HAP-1 (cell line): ENCODE measurements at regions not wholly inside any gene's neighbourhood (a gene's known extent, or its start where the extent isn't known, plus 50 kb on each side); places are given as distances from the start of the nearest gene placed in this dataset.
"Not testable (repeated sequence)": the region's sequence is repeated elsewhere in the genome, so short reads cannot be mapped to it uniquely, and the experiment has no call there.

Experiments
- DNase-seq, 2 experiments: peaks; one replicate each; pipeline ENCODE4 v3.0.0-alpha.2; 2016 to 2020; ENCODE audit warnings: low spot score in 2 of 2
- H3K27me3 ChIP-seq: fragments of 250-450 bp; sonication (Bioruptor Pico); 2 replicates; pipeline ENCODE4 v1.5.1; 2020; ENCODE audit warnings: low read depth, mild to moderate bottlenecking, moderate library complexity
- H3K36me3 ChIP-seq: fragments of 250-450 bp; sonication (Bioruptor Pico); replicated peaks from 2 replicates; pipeline ENCODE4 v1.5.1; 2020; ENCODE audit warnings: mild to moderate bottlenecking
- H3K4me1 ChIP-seq: fragments of 250-450 bp; sonication (Bioruptor Pico); 2 replicates; pipeline ENCODE4 v1.5.1; 2020; ENCODE audit warnings: mild to moderate bottlenecking
- H3K4me3 ChIP-seq: fragments of 250-450 bp; sonication (Bioruptor Pico); 2 replicates; pipeline ENCODE4 v1.5.1; 2020; ENCODE audit warnings: mild to moderate bottlenecking, moderate library complexity
- H3K9me3 ChIP-seq: fragments of 250-450 bp; sonication (Bioruptor Pico); 2 replicates; pipeline ENCODE4 v1.5.1; 2020; ENCODE audit warnings: mild to moderate bottlenecking, moderate library complexity
- in situ Hi-C: fragments of 300-500 bp; cut with MboI; formaldehyde crosslinking; loops from 3 replicates; pipeline ENCODE4 v1.14.3; 2020; ENCODE audit warnings: low sequenced_read_pairs, inconsistent platforms, mixed read lengths

DNA sequence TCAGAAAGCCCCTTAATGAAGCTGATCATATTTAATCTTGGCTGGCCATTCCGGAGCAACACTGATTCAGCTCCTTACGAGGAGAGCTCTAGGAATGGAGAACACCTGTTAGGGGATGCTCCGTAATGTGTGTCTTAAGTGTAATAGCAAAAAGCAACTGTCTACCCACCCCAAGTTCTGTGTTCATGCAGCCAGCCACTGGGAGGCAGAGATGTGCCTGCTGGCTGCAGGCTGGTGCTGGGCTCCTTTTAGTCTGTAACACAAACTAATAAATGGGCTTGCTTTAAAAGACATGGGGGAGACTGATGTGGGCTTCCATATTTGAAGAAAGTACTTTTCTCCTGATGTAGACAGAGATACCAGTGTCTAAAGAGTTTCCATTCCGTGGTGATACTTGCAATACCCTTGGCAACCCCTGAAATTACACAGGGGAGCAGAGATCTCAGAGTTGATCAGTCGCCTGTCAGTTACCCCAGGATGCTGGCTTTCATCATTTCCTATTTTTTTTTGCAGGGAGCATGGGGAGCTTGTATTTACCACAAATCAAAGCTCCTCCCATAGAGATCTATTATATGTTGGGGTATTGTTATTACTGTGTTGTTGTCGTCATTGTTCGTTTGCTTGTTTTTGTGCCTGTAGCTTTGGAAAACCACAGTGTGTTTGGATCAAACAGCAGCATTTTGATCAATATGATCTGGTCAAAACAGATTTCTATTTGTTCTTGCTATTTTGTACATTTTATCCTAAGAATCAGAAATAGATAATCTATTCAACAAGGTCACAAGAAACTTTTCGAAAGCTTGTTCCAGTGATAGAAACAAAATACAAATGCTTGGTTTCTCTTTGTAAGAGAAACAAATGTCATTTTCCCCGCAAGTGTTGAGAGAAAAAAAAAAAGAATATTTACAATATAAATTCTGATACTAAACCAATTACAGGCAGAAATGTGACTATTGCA lies 65.8 kb downstream of the MTX3 start:
- no peak for DNase-seq
- in situ Hi-C loops: no loop called here
- H3K9me3 ChIP-seq: no peaks in the 10 kb centered on the region
- H3K4me1 ChIP-seq: no peaks in the 10 kb centered on the region
- no peaks in the 10 kb centered on the region for H3K36me3 ChIP-seq
- no peak overlapping the region for H3K4me3 ChIP-seq
- H3K27me3 ChIP-seq: peaks cover 2% of the 10 kb centered on the region; the same call in 1 of the 2 replicates

DNA sequence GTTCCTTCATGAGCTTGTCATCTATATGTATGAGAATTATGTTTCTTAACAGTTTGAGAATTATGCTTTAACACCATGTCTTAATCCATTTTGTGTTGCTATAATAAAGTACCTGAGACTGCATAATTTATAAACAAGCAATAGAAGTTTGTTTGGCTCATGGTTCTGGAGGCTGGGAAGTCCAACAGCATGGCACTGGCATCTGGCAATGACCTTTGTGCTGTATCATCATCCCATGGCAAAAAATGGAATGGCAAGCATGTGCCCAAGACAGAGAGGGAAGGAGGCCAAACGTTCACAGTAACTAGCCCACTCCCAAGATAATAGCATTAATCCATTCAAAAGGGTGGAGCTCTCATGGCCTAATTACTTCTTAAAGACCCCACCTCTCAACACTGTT lies 67.6 kb downstream of the MTX3 start:
- in situ Hi-C loops: no loop called here

DNA sequence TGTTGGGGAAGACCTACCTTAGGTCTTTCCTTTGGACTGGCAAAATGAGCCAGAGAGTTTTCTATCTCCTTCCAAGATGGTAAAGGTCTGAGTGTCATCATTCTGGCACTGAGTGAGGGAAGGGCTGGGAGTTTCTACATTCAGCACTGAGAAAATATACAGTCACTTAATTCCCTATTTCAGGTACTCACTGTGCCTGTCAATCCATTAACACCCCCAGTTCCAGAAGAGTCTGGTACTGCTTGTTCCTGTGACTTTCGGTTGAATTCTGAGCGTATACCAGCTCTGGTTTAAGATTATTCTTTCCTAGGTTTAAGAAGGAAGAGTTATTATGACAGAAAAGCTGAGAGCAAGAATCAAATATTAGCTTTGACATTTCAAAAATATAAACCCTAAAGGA lies 68.4 kb downstream of the MTX3 start:
- H3K27me3 ChIP-seq: no peaks in the 10 kb centered on the region
- no peaks in the 10 kb centered on the region for H3K9me3 ChIP-seq
- H3K36me3 ChIP-seq: no peaks in the 10 kb centered on the region
- no peak overlapping the region for H3K4me3 ChIP-seq
- no peaks in the 10 kb centered on the region for H3K4me1 ChIP-seq
- in situ Hi-C loops: no loop called here
- DNase-seq: no peak

More for the DNA sequence above, 67.6 kb downstream of the MTX3 start:
- Histone ChIP-seq H3K4me1 (no peaks in the 10 kb centered on the region), H3K27me3 (no peaks in the 10 kb centered on the region), H3K9me3 (no peaks in the 10 kb centered on the region), H3K36me3 (no peaks in the 10 kb centered on the region), H3K4me3 (no peak overlapping the region)
- no peak for DNase-seq

- in situ Hi-C loops, DNase-seq, H3K9me3 ChIP-seq, H3K36me3 ChIP-seq, H3K4me3 ChIP-seq, H3K4me1 ChIP-seq, H3K27me3 ChIP-seq: not testable (repeated sequence)
Observed at GRCh38 chr5:79907452-79907851, 83.6 kb downstream of the MTX3 start.

DNA sequence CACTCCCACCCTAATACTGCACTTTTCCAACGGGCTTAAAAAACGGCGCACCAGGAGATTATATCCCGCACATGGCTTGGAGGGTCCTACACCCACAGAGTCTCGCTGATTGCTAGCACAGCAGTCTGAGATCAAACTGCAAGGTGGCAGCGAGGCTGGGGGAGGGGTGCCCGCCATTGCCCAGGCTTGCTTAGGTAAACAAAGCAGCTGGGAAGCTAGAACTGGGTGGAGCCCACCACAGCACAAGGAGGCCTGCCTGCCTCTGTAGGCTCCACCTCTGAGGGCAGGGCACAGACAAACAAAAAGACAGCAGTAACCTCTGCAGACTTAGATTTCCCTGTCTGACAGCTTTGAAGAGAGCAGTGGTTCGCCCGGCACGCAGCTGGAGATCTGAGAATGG lies 88.5 kb downstream of the MTX3 start:
- H3K9me3 ChIP-seq, H3K27me3 ChIP-seq, DNase-seq, in situ Hi-C loops, H3K36me3 ChIP-seq, H3K4me1 ChIP-seq, H3K4me3 ChIP-seq: not testable (repeated sequence)

- H3K4me3 ChIP-seq: no peak overlapping the region
- H3K9me3 ChIP-seq: no peaks in the 10 kb centered on the region
- in situ Hi-C loops: no loop called here
- no peaks in the 10 kb centered on the region for H3K27me3 ChIP-seq
- H3K4me1 ChIP-seq: no peaks in the 10 kb centered on the region
- no peak for DNase-seq
- H3K36me3 ChIP-seq: no peaks in the 10 kb centered on the region
Observed at GRCh38 chr5:79901631-79902030, 89.4 kb downstream of the MTX3 start.

DNA sequence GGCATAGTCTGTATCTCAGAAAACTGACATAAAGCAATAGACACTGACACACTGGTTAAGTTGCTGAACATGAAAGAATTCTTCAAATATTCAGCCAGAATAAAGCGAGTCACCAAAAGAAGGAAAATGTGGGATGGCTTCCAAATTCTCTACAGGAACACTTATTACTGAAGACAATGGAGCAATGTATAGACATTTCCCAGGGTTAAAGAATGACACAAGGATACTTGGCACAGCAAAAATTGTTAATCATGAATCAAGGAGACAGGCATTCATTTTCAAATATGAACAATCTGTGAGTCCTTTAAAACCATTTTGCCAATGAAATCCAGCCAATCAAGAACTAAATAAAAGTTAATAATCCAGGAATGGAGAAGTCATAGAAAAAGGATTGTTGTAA lies 92.5 kb downstream of the MTX3 start:
- in situ Hi-C loops: loop anchor here (25.0 kb wide), 1 partner anchor 389 kb away; no protein-coding TSS in a partner anchor
- Histone ChIP-seq H3K4me3 (no peak overlapping the region), H3K4me1 (no peaks in the 10 kb centered on the region), H3K9me3 (no peaks in the 10 kb centered on the region), H3K36me3 (no peaks in the 10 kb centered on the region), H3K27me3 (peaks cover 17% of the 10 kb centered on the region)
- no peak for DNase-seq

DNA sequence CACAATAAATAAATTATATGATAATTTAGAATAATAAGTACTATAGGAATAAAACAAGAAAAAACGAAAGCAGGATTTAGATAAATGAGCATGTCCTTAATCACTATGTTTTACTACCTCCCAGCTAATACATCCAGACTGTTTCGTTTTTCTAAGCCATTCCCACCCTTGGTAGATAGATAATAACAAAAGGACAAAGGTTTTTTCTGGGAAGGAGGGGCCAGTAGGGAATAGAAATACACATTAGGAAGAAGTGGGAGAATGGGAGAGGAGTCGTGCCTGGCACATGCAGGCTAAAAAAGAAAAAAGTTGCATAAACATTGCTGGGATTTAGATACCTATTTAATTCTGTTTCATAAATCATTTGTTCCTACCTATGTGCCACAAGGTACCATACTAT lies 97.1 kb downstream of the MTX3 start:
- Histone ChIP-seq H3K4me1 (no peaks in the 10 kb centered on the region), H3K4me3 (no peak overlapping the region), H3K9me3 (no peaks in the 10 kb centered on the region), H3K27me3 (peaks cover 20% of the 10 kb centered on the region), H3K36me3 (no peaks in the 10 kb centered on the region)
- no peak for DNase-seq
- in situ Hi-C loops: loop anchor here (25.0 kb wide), 1 partner anchor 393 kb away; no protein-coding TSS in a partner anchor

GRCh38 chr5:79893485-79893884 lies 97.6 kb downstream of the MTX3 start:
- Histone ChIP-seq H3K4me1 (no peaks in the 10 kb centered on the region), H3K36me3 (no peaks in the 10 kb centered on the region), H3K9me3 (no peaks in the 10 kb centered on the region), H3K27me3 (peaks cover 20% of the 10 kb centered on the region), H3K4me3 (no peak overlapping the region)
- no peak for DNase-seq
- in situ Hi-C loops: loop anchor here (25.0 kb wide), 1 partner anchor 394 kb away; no protein-coding TSS in a partner anchor

- H3K4me3 ChIP-seq: no peak overlapping the region
- peaks cover 17% of the 10 kb centered on the region for H3K27me3 ChIP-seq
- no peaks in the 10 kb centered on the region for H3K36me3 ChIP-seq
- DNase-seq: no peak
- H3K9me3 ChIP-seq: no peaks in the 10 kb centered on the region
- in situ Hi-C loops: loop anchor here (25.0 kb wide), 1 partner anchor 396 kb away; no protein-coding TSS in a partner anchor
- no peaks in the 10 kb centered on the region for H3K4me1 ChIP-seq
Observed at GRCh38 chr5:79890930-79891249, 100.2 kb downstream of the MTX3 start.

- DNase-seq: no peak
- in situ Hi-C loops: loop anchor here (25.0 kb wide), 1 partner anchor 397 kb away; no protein-coding TSS in a partner anchor
- Histone ChIP-seq H3K4me3 (no peak overlapping the region), H3K36me3 (no peaks in the 10 kb centered on the region), H3K27me3 (peaks cover 12% of the 10 kb centered on the region), H3K4me1 (no peaks in the 10 kb centered on the region), H3K9me3 (no peaks in the 10 kb centered on the region)
Observed at GRCh38 chr5:79890119-79890929, 100.7 kb downstream of the MTX3 start.

GRCh38 chr5:79888643-79889042 lies 102.4 kb downstream of the MTX3 start:
- H3K4me3 ChIP-seq: no peak overlapping the region
- no peaks in the 10 kb centered on the region for H3K36me3 ChIP-seq
- peaks cover 3% of the 10 kb centered on the region; the same call in 1 of the 2 replicates for H3K27me3 ChIP-seq
- in situ Hi-C loops: loop anchor here (10.0 to 25.0 kb wide), 2 partner anchors 186 to 399 kb away; no protein-coding TSS in a partner anchor
- no peaks in the 10 kb centered on the region for H3K4me1 ChIP-seq
- H3K9me3 ChIP-seq: no peaks in the 10 kb centered on the region
- no peak for DNase-seq

DNA sequence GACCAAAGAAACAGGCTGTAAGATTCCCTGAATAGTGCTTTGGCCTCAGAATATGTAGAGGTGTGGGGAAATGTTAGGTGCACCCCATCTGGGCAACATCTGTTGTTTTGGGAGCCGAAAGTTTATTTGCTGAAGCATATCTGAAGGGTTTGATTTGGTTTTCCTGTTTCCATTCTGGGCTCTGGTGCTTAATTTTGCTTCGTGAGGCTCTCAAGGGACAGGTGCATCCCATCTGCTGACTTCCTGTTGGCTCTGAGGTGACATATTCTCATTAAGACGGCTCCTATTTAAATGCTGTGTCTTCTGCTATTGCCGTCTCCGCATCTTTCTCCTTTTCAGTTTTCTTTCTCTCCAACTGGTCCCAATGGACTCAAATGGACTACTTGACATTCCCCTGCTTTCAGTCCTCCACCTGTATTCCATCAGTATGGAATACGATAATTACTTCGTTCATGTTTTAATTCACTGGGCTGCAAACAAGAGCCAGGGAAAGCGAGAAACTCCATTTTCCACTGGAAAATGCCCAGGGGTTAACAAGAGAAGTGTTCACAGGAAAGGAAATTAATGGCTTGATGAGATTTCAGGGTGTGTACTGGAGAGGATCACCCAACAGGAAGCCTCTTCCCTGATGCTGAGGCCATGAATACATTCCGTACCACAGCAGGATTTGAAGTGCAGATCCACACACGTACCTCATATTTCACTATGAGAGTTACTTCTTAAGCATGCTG lies 104.0 kb downstream of the MTX3 start:
- Histone ChIP-seq H3K9me3 (no peaks in the 10 kb centered on the region), H3K36me3 (no peaks in the 10 kb centered on the region), H3K4me3 (no peak overlapping the region), H3K4me1 (no peaks in the 10 kb centered on the region), H3K27me3 (no peaks in the 10 kb centered on the region)
- in situ Hi-C loops: loop anchor here (10.0 to 25.0 kb wide), 2 partner anchors 188 to 400 kb away; no protein-coding TSS in a partner anchor
- DNase-seq: no peak
